Caco-2 (cell line): ENCODE measurements at regions not wholly inside any gene's neighbourhood (a gene's known extent, or its start where the extent isn't known, plus 50 kb on each side); places are given as distances from the start of the nearest gene placed in this dataset.

Source experiments
- BruUV-seq: library from RNA; stranded (reverse); fragments of 400-500 nt; replicated peaks from 2 replicates; lab custom pipeline; 2021; lab: Mats Ljungman, UMichigan
- CTCF ChIA-PET: fragments of 300-600 bp; sonication (Branson Sonifier 250); formaldehyde crosslinking; loops from one replicate; lab custom pipeline; 2022; ENCODE audit warnings: antibody characterized with exemption; lab: Charles Lee
- POLR2A ChIA-PET: fragments of 300-600 bp; sonication (Branson Sonifier 250); formaldehyde crosslinking; loops from one replicate; lab custom pipeline; 2022; ENCODE audit warnings: antibody characterized with exemption; lab: Charles Lee
- DNase-seq, 2 experiments: peaks; one replicate each; pipeline versions ENCODE4 v3.0.0 to v3.0.0-alpha.2; 2020 to 2022
- H3K27me3 ChIP-seq: replicated peaks from 2 replicates; pipeline ENCODE4 v1.6.0; 2011; ENCODE audit warnings: low read length; ENCODE audit not compliant: control insufficient read depth, insufficient read depth
- H3K36me3 ChIP-seq: 2 replicates; pipeline ENCODE4 v1.5.1; 2011; ENCODE audit warnings: low read length; ENCODE audit not compliant: control insufficient read depth, insufficient read depth
- H3K4me1 ChIP-seq: fragments of 250-450 bp; sonication (Bioruptor Pico); 2 replicates; pipeline ENCODE4 v1.5.1; 2020; ENCODE audit warnings: mild to moderate bottlenecking
- H3K4me3 ChIP-seq: 2 replicates; pipeline ENCODE4 v1.5.1; 2011; ENCODE audit warnings: low read depth, mild to moderate bottlenecking, control low read depth, low read length
- H3K9me3 ChIP-seq: fragments of 250-450 bp; sonication (Bioruptor Pico); 2 replicates; pipeline ENCODE4 v1.5.1; 2020; ENCODE audit warnings: mild to moderate bottlenecking, moderate library complexity
- H3K27ac Mint-ChIP-seq: one replicate; pipeline ENCODE4 v1.8.0; 2022; ENCODE audit warnings: mixed read lengths; ENCODE audit not compliant: unreplicated experiment
- H3K27me3 Mint-ChIP-seq: one replicate; pipeline ENCODE4 v1.8.0; 2022; ENCODE audit warnings: mixed read lengths; ENCODE audit not compliant: insufficient read depth, unreplicated experiment
- H3K36me3 Mint-ChIP-seq: one replicate; pipeline ENCODE4 v1.8.0; 2022; ENCODE audit warnings: mild to moderate bottlenecking, mixed read lengths; ENCODE audit not compliant: insufficient read depth, unreplicated experiment
- H3K4me1 Mint-ChIP-seq: one replicate; pipeline ENCODE4 v1.8.0; 2022; ENCODE audit warnings: low read depth, mixed read lengths; ENCODE audit not compliant: unreplicated experiment
- H3K4me3 Mint-ChIP-seq: one replicate; pipeline ENCODE4 v1.8.0; 2022; ENCODE audit warnings: mild to moderate bottlenecking, moderate library complexity, mixed read lengths; ENCODE audit not compliant: unreplicated experiment
- H3K9me3 Mint-ChIP-seq: one replicate; pipeline ENCODE4 v1.8.0; 2022; ENCODE audit warnings: mixed read lengths; ENCODE audit not compliant: unreplicated experiment
- CTCF ChIP-seq, 2 experiments: fragments of 200-600 bp in 1 of 2; IDR thresholded peaks; 1 replicate in 1 of 2; 2 replicates in 1 of 2; pipeline versions ENCODE4 v1.5.1 to v1.8.0; 2011 to 2022; ENCODE audit warnings: antibody characterized with exemption in 1 of 2, control low read depth in 1 of 2, inconsistent platforms in 1 of 2, low read depth in 1 of 2, low read length in 1 of 2, mild to moderate bottlenecking in 1 of 2, moderate library complexity in 1 of 2; ENCODE audit not compliant: insufficient read depth in 1 of 2, severe bottlenecking in 1 of 2, unreplicated experiment in 1 of 2
- intact Hi-C: fragments of 100-400 bp; cut with micrococcal nuclease; formaldehyde crosslinking; loops from one replicate; pipeline ENCODE4 v1.10.0; 2022; ENCODE audit not compliant: unreplicated experiment

- POLR2A ChIA-PET: no interaction called here
- Histone ChIP-seq H3K9me3 (no peaks in the 10 kb centered on the region; the same call in 1 of the 2 replicates), H3K27me3 (no peaks in the 10 kb centered on the region; the same call in 1 of the 2 replicates), H3K4me1 (no peaks in the 10 kb centered on the region), H3K4me3 (no peak overlapping the region), H3K36me3 (no peaks in the 10 kb centered on the region)
- intact Hi-C loops: no loop called here
- H3K9me3 Mint-ChIP-seq: no peaks in the 10 kb centered on the region
- no TSS peak for BruUV-seq
- CTCF ChIA-PET: no interaction called here
- no peaks in the 10 kb centered on the region for H3K4me1 Mint-ChIP-seq
- no peak overlapping the region for H3K4me3 Mint-ChIP-seq
- no peak for DNase-seq
- peaks cover 16% of the 10 kb centered on the region for H3K27me3 Mint-ChIP-seq
- no peaks in the 10 kb centered on the region for H3K36me3 Mint-ChIP-seq
- no peak for TF ChIP-seq CTCF (IDR thresholded peaks at IDR 0.05; ENCODE audit: insufficient read depth in 1 of 2, low read depth in 1 of 2, low read length in 1 of 2, severe bottlenecking in 1 of 2, unreplicated experiment in 1 of 2)
- no peak overlapping the region for H3K27ac Mint-ChIP-seq
These were observed 284.2 kb downstream of the LRFN2 start for GRCh38 chr6:40302856-40303454.

GRCh38 chr6:40299681-40300080 lies 287.5 kb downstream of the LRFN2 start:
- Mint-ChIP-seq H3K4me1 (no peaks in the 10 kb centered on the region), H3K9me3 (no peaks in the 10 kb centered on the region), H3K27ac (no peak overlapping the region), H3K36me3 (no peaks in the 10 kb centered on the region), H3K4me3 (no peak overlapping the region), H3K27me3 (peaks cover 13% of the 10 kb centered on the region)
- Histone ChIP-seq H3K9me3 (no peaks in the 10 kb centered on the region; the same call in 1 of the 2 replicates), H3K4me1 (no peaks in the 10 kb centered on the region), H3K4me3 (no peak overlapping the region), H3K27me3 (no peaks in the 10 kb centered on the region), H3K36me3 (no peaks in the 10 kb centered on the region)
- ChIA-PET CTCF (no interaction called here), POLR2A (no interaction called here)
- intact Hi-C loops: no loop called here
- no peak for DNase-seq
- BruUV-seq: no TSS peak
- TF ChIP-seq CTCF (IDR thresholded peaks at IDR 0.05; ENCODE audit: insufficient read depth in 1 of 2, low read depth in 1 of 2, low read length in 1 of 2, severe bottlenecking in 1 of 2, unreplicated experiment in 1 of 2): no peak

GRCh38 chr6:40298207-40298606 lies 289.0 kb downstream of the LRFN2 start:
- ChIA-PET CTCF (no interaction called here), POLR2A (no interaction called here)
- Mint-ChIP-seq H3K36me3 (no peaks in the 10 kb centered on the region), H3K27me3 (peaks cover 16% of the 10 kb centered on the region), H3K9me3 (no peaks in the 10 kb centered on the region), H3K4me3 (no peak overlapping the region), H3K4me1 (no peaks in the 10 kb centered on the region), H3K27ac (no peak overlapping the region)
- Histone ChIP-seq H3K36me3 (no peaks in the 10 kb centered on the region; the same call in 1 of the 2 replicates), H3K4me3 (no peak overlapping the region), H3K4me1 (no peaks in the 10 kb centered on the region), H3K9me3 (no peaks in the 10 kb centered on the region; the same call in 1 of the 2 replicates), H3K27me3 (no peaks in the 10 kb centered on the region)
- intact Hi-C loops: no loop called here
- no peak for DNase-seq
- no peak for TF ChIP-seq CTCF (IDR thresholded peaks at IDR 0.05; ENCODE audit: insufficient read depth in 1 of 2, low read depth in 1 of 2, low read length in 1 of 2, severe bottlenecking in 1 of 2, unreplicated experiment in 1 of 2)
- BruUV-seq: no TSS peak
